ENCODE measurements at regions not wholly inside any gene's neighbourhood (a gene's known extent, or its start where the extent isn't known, plus 50 kb on each side); places are given as distances from the start of the nearest gene placed in this dataset.

DNA sequence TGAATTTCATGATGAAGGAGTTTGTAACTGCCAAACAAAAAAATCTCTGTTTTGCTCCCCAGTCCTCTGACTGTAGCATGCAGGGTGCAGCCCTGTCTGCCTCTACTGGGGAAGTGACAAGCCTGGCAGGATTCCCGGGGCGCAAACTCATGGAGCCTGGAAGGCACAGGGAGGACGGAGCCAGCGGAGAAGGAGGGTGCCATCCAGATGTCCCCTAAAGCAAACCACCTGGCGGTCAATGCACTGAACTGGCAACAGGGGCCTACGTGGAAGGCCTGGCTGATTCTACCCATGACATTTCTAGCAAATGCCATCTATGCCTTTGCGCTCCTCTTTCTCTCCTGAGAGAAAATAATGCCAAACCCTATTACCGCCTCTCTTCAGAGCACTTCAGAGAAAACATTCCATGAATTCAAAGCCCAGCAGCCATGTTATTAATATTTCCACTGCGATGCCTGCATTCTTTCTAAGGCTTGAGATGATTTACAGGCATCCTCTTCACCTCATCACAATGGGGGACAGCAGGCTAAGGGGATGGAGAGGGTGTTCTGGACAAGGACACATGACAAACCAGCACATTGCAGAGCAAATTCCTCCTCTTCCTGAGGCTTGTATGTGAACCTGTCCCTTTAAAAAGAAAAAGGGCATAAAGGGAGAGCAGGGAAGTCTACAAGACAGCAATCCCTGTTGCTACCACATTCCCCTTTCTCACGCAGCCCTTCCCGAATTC, 329.3 kb upstream of the NOCT start:
- DNase-seq, result no peak

GRCh38 chr4:138685316-138685715, 330.3 kb upstream of the NOCT start:
- no peak for DNase-seq

DNA sequence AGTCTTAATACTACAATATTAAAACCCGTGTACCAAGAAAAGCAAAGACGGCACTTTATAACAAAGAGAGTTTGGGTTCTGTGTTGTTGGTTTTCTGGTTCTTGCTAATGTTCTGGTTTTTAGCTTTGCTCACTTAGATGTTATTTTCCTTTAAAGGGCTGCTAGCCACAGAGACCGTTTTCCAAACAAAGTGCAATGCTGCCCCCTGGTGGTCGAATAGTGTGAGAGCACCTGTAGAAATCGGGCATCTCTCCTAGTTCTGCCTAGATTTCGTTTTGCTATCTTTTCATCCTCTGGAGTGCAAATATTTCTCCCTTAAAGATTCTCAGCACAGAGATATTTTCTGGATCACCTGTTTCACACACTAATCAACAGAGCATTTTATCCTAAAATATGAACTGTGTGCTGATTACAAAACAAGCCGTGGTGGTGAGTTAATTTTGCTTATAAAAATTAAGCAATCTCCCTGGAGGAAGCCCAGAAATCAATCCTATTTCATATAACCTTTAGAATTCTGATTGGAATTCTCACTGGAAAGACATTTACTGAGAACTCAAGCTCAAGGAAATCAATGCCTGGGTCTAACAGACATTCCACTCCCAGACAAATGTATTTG, 334.5 kb upstream of the NOCT start:
- DNase-seq, result peak; percentile 82

DNA sequence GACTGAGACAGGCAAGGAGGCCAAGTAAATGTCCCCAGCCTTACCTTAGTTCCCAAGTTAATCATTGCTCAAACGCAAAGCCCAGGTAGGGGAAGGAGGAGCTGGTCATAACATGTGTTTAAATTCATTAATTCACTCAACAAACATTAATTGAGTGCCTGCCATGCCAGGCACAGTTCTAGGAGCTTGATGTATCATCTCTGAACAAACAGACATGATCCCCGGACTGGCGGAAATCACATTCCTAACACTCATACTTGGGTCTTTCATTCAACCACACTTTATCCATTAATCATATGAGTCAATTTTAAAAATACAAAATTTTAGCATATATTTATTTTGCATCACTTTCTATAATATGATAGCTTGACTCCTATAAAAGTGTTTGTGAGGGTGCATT, 335.3 kb upstream of the NOCT start:
- no peak for DNase-seq

- DNase-seq, result no peak
Measured at GRCh38 chr4:138678985-138679746, 336.4 kb upstream of the NOCT start.

DNA sequence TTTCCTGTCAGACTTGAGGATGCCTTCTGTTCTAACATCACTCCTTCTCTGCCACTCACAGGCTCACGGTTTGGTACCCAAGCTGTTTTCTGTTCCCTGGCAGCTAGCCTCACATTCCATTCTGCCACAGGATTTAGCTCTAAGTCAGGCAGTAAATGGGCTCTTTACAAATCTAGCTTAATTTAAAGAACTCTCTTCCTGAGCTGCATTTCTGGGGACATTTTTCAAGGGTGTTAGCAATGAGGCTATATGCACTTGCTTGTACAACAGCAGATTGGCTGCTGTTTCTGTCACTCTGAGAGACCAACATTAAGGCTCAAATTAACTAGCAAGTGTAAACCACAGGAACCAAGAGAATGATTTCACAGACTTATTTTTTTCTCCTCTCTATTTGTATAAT, 337.8 kb upstream of the NOCT start:
- no peak for DNase-seq

- no peak for DNase-seq
Measured at GRCh38 chr4:138677212-138677611, 338.4 kb upstream of the NOCT start.

GRCh38 chr4:138675685-138676084, 339.9 kb upstream of the NOCT start:
- DNase-seq, result no peak

GRCh38 chr4:138674209-138674608, 341.4 kb upstream of the NOCT start:
- no peak for DNase-seq

DNA sequence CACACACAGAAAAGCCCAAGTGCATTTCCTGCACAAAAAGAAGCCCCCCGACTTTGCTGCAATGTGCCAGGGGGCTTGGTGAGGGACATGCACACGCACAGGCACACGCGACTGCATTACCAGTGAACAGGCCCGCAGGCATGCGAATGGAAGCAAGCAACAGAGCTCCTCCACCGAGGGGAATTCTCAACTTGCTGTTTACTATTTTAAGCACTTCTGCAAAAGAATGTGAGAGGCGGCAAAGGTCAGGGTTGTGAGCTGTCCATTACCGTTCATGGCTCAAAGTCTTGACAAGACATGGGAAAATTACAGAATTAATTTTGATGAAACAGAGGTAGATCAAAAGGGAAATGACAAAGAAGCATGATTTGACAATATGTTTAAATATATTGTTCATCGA, 342.5 kb upstream of the NOCT start:
- DNase-seq, result no peak

GRCh38 chr4:138672393-138672976, 343.1 kb upstream of the NOCT start:
- DNase-seq, result no peak

GRCh38 chr4:138671606-138672084, 343.9 kb upstream of the NOCT start:
- DNase-seq, result peak; percentile 5

- DNase-seq, result no peak
Measured at GRCh38 chr4:138671106-138671505, 344.5 kb upstream of the NOCT start.

- DNase-seq, result no peak
Measured at GRCh38 chr4:138670681-138671080, 344.9 kb upstream of the NOCT start.

- DNase-seq, result no peak
Measured at GRCh38 chr4:138669479-138670315, 345.9 kb upstream of the NOCT start.

- no peak for DNase-seq
Measured at GRCh38 chr4:138668309-138668708, 347.3 kb upstream of the NOCT start.

- DNase-seq, result no peak
Measured at GRCh38 chr4:138666366-138666765, 349.2 kb upstream of the NOCT start.

- no peak for DNase-seq
Measured at GRCh38 chr4:138665851-138666250, 349.7 kb upstream of the NOCT start.

DNA sequence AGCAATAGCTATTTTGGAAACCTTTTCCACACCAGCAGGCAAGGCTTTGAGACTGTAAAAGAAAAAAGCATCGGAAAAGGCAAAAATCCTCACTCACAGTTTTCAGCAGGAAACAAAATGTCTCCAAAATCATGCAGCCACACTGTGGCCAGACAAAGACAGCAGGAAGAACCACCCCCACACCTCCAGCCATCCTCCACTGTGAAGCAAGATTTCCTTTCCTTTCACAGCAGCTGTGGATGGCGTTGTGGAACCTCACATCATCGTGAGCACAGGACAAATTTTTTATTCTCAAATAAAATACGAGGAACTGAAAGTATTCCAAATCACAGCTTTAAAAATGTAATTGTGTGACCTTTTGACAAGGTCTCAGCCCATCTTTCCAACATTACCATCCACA, 351.7 kb upstream of the NOCT start:
- no peak for DNase-seq

DNA sequence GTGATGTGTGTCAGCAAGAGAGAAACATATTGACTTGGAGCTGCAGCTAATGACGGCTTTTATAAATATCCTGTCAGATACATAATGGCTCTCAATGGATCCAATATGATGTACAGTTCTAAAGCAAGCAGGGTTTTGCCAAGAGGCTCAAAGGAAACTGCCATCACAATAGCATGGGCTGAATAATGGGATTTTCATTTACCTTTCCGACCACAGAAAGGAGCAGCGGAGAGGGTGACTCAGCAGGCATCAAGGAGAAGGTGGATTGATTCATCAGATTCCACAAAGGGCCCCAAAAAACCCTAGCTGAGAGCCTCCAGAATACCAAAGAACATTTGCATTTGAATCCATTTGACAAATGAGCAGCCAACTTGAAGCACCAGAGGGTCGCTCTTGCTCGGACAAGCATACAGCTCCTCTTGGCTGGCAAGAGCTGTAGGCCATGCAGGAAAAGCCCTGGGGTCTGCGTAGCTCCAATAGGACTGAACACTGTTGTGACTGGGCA, 355.7 kb upstream of the NOCT start:
- no peak for DNase-seq

DNA sequence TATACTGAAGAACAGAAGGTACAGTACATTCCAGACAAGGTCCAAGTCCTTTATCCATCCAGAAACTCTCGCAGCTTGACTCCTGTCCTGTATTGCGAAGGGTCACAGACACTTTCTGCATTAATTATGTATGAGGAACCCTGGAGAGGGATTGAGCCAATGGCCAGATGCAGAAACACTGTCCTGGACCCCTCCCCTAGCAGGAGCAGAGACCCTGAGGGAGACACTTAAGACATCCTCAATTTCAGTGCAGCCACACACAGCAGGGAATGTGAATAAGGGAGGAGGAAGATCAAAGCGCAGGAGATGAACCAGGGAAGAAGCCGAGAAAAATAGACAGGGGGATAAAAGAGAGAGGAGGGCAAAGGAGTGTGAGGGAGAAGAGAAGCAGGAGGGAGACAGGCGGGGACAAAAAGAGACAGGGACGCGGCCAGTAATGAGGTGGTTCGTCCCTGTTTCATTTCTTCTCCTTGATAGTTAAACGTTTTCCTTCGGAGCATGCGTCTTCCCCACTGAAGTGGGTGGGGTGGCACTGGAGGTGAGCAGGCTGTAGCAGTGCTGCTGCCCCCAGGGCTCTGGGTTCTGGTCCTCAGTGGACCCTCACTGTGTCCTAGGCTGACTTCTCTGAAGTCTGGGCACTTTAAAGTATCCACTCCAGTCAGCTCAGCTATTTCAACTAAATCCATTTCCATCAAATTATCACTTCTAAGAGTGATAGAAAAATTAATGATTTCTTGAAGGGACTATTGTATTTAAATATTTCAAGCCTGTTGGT, 356.4 kb upstream of the NOCT start:
- DNase-seq, result no peak

Data from dermis blood vessel endothelial cell (primary cell).